ENCODE measurements at regions not wholly inside any gene's neighbourhood (a gene's known extent, or its start where the extent isn't known, plus 50 kb on each side); places are given as distances from the start of the nearest gene placed in this dataset.

- TF ChIP-seq POLR2A (IDR thresholded peaks at IDR 0.05): no peak
- TF ChIP-seq CTCF (IDR thresholded peaks at IDR 0.05): no peak
- no peak for TF ChIP-seq POLR2AphosphoS5 (IDR thresholded peaks at IDR 0.05)
- no peak for TF ChIP-seq EP300 (IDR thresholded peaks at IDR 0.05)
Observed at GRCh38 chr5:92207151-92207550, 824.0 kb upstream of the ARRDC3 start.
